ENCODE measurements at regions not wholly inside any gene's neighbourhood (a gene's known extent, or its start where the extent isn't known, plus 50 kb on each side); places are given as distances from the start of the nearest gene placed in this dataset.

GRCh38 chr6:47098570-47098993, 56.5 kb upstream of the ADGRF1 start:
- WGBS (ENCODE audit: insufficient coverage): 100% methylated on average over 3 of the region's 6 CpGs
- CTCF ChIA-PET: interaction anchor here (1.1 to 3.9 kb wide), 5 partner anchors 10 to 636 kb away, joined by 3 to 31 read pairs (median 3); partner anchors contain the start of gene TNFRSF21
- no peaks in the 10 kb centered on the region for H3K9me3 Mint-ChIP-seq (ENCODE audit: insufficient read depth)

More at GRCh38 chr6:47098570-47098993, 56.5 kb upstream of the ADGRF1 start:
- no peak overlapping the region for H3K4me2 ChIP-seq (replicated peaks; ENCODE audit: low read depth, low read length, poor library complexity, severe bottlenecking)
- H3K9me3 ChIP-seq (ENCODE audit: control extremely low read depth in 1 of 3, control insufficient read depth in 2 of 3, insufficient read depth in 1 of 3, low read length in 2 of 3): no peaks in the 10 kb centered on the region
- H3K36me3 ChIP-seq (replicated peaks in 1 of 2; ENCODE audit: control extremely low read depth in 1 of 2, control insufficient read depth in 1 of 2, extremely low read depth in 1 of 2, insufficient read depth in 2 of 2, low read length in 1 of 2): no peaks in the 10 kb centered on the region
- no peak overlapping the region for H2AFZ ChIP-seq (ENCODE audit: insufficient read depth, low read depth, low read length, poor library complexity, severe bottlenecking)
- no peaks in the 10 kb centered on the region for H4K20me1 ChIP-seq (ENCODE audit: control insufficient read depth, insufficient read depth, low read length, poor library complexity, severe bottlenecking)
- ATAC-seq (ENCODE audit: low read depth) (no peak), DNase-seq (no peak)
- Mint-ChIP-seq H3K27me3 (peaks cover 8% of the 10 kb centered on the region), H3K4me3 (no peak overlapping the region), H3K27ac (no peak overlapping the region), H3K4me1 (no peaks in the 10 kb centered on the region)
- intact Hi-C loops (cut with micrococcal nuclease): no loop called here
- no peak overlapping the region for H3K4me3 ChIP-seq (ENCODE audit: control extremely low read depth in 1 of 5, extremely low read depth in 1 of 5, insufficient read depth in 1 of 5, low read depth in 2 of 5, low read length in 4 of 5)
- no peak overlapping the region for H3K27ac ChIP-seq (ENCODE audit: low read length in 2 of 2)
- no peaks in the 10 kb centered on the region for H3K79me2 ChIP-seq (ENCODE audit: control insufficient read depth, insufficient read depth, low read length)
- TF ChIP-seq EZH2 (IDR thresholded peaks at IDR 0.05; ENCODE audit: borderline replicate concordance, insufficient read depth, low read depth, low read length, poor library complexity, severe bottlenecking) (no peak), CTCF (IDR thresholded peaks at IDR 0.05) (no peak)
- H3K9ac ChIP-seq (ENCODE audit: low read length): no peak overlapping the region
- H3K27me3 ChIP-seq (replicated peaks in 1 of 4; ENCODE audit: control extremely low read depth in 1 of 4, control insufficient read depth in 3 of 4, insufficient read depth in 4 of 4, low read length in 3 of 4): no peaks in the 10 kb centered on the region
- POLR2A ChIA-PET: no interaction called here
- no peaks in the 10 kb centered on the region for H3K4me1 ChIP-seq (ENCODE audit: control insufficient read depth in 2 of 2, insufficient read depth in 2 of 2, low read length in 2 of 2)

All from B cell (primary cell).